ENCODE measurements at regions not wholly inside any gene's neighbourhood (a gene's known extent, or its start where the extent isn't known, plus 50 kb on each side); places are given as distances from the start of the nearest gene placed in this dataset.

GRCh38 chr11:38219636-38220035, 1621.6 kb upstream of the RAG2 start:
- CTCF ChIA-PET: no interaction called here
- no peaks in the 10 kb centered on the region for H3K36me3 Mint-ChIP-seq
- DNase-seq: no peak
- no peak overlapping the region for H3K4me3 ChIP-seq (ENCODE audit: control insufficient read depth in 1 of 2, extremely low read depth in 1 of 2, low read length in 1 of 2)
- ATAC-seq (replicated peaks in 1 of 4): no peak
- no peaks in the 10 kb centered on the region for H3K27me3 ChIP-seq (replicated peaks in 1 of 2; ENCODE audit: control insufficient read depth in 2 of 2, extremely low read depth in 1 of 2, insufficient read depth in 2 of 2, low read length in 1 of 2)
- no peaks in the 10 kb centered on the region for H3K4me1 Mint-ChIP-seq
- no peaks in the 10 kb centered on the region for H3K4me1 ChIP-seq (ENCODE audit: control insufficient read depth in 1 of 2, extremely low read depth in 1 of 2, insufficient read depth in 2 of 2, low read length in 2 of 2)
- no peaks in the 10 kb centered on the region for H3K27me3 Mint-ChIP-seq
- H3K36me3 ChIP-seq (ENCODE audit: control insufficient read depth in 2 of 2, extremely low read depth in 1 of 2, insufficient read depth in 1 of 2, low read length in 1 of 2): no peaks in the 10 kb centered on the region
- H3K27ac Mint-ChIP-seq: no peak overlapping the region
- no peak overlapping the region for H3K27ac ChIP-seq (ENCODE audit: low read length)
- POLR2A ChIA-PET: no interaction called here
- H3K9me3 ChIP-seq: no peaks in the 10 kb centered on the region
- peaks cover 10 to 30% (median 15%) of the 10 kb centered on the region in 3 donors for H3K9me3 Mint-ChIP-seq
- WGBS (ENCODE audit: insufficient coverage): 88% methylated on average over 1 of the region's 2 CpGs
- H3K4me3 Mint-ChIP-seq: no peak overlapping the region

- ChIA-PET CTCF (no interaction called here), POLR2A (no interaction called here)
- H3K36me3 Mint-ChIP-seq: no peaks in the 10 kb centered on the region
- no peak overlapping the region for H3K27ac Mint-ChIP-seq
- H3K4me3 ChIP-seq (ENCODE audit: control insufficient read depth in 1 of 2, extremely low read depth in 1 of 2, low read length in 1 of 2): no peak overlapping the region
- DNase-seq (no peak), ATAC-seq (replicated peaks in 1 of 4) (no peak)
- H3K27me3 Mint-ChIP-seq: no peaks in the 10 kb centered on the region
- no peaks in the 10 kb centered on the region for H3K36me3 ChIP-seq (ENCODE audit: control insufficient read depth in 2 of 2, extremely low read depth in 1 of 2, insufficient read depth in 1 of 2, low read length in 1 of 2)
- H3K4me1 ChIP-seq (ENCODE audit: control insufficient read depth in 1 of 2, extremely low read depth in 1 of 2, insufficient read depth in 2 of 2, low read length in 2 of 2): no peaks in the 10 kb centered on the region
- no peak overlapping the region for H3K4me3 Mint-ChIP-seq
- H3K9me3 Mint-ChIP-seq: peaks cover 3 to 10% (median 6%) of the 10 kb centered on the region in 3 donors
- H3K27me3 ChIP-seq (replicated peaks in 1 of 2; ENCODE audit: control insufficient read depth in 2 of 2, extremely low read depth in 1 of 2, insufficient read depth in 2 of 2, low read length in 1 of 2): no peaks in the 10 kb centered on the region
- H3K9me3 ChIP-seq: no peaks in the 10 kb centered on the region
- WGBS (ENCODE audit: insufficient coverage): no CpG with 5 or more reads among the region's 2 CpGs
- no peak overlapping the region for H3K27ac ChIP-seq (ENCODE audit: low read length)
- H3K4me1 Mint-ChIP-seq: no peaks in the 10 kb centered on the region
Observed at GRCh38 chr11:38208951-38209350, 1610.9 kb upstream of the RAG2 start.

GRCh38 chr11:38206663-38207062, 1608.6 kb upstream of the RAG2 start:
- POLR2A ChIA-PET: no interaction called here
- no peaks in the 10 kb centered on the region for H3K4me1 Mint-ChIP-seq

GRCh38 chr11:38191101-38191500, 1593.1 kb upstream of the RAG2 start:
- ChIA-PET POLR2A (no interaction called here), CTCF (no interaction called here)
- H3K36me3 Mint-ChIP-seq: no peaks in the 10 kb centered on the region

More at GRCh38 chr11:38206663-38207062, 1608.6 kb upstream of the RAG2 start:
- no peaks in the 10 kb centered on the region for H3K27me3 ChIP-seq (replicated peaks in 1 of 2; ENCODE audit: control insufficient read depth in 2 of 2, extremely low read depth in 1 of 2, insufficient read depth in 2 of 2, low read length in 1 of 2)
- no peak for ATAC-seq (replicated peaks in 1 of 4)
- Mint-ChIP-seq H3K9me3 (peaks cover 9 to 16% (median 14%) of the 10 kb centered on the region in 3 donors), H3K27ac (no peak overlapping the region), H3K4me3 (no peak overlapping the region), H3K36me3 (no peaks in the 10 kb centered on the region), H3K27me3 (no peaks in the 10 kb centered on the region)
- H3K36me3 ChIP-seq (ENCODE audit: control insufficient read depth in 2 of 2, extremely low read depth in 1 of 2, insufficient read depth in 1 of 2, low read length in 1 of 2): no peaks in the 10 kb centered on the region
- no peaks in the 10 kb centered on the region for H3K9me3 ChIP-seq
- CTCF ChIA-PET: no interaction called here
- H3K4me3 ChIP-seq (ENCODE audit: control insufficient read depth in 1 of 2, extremely low read depth in 1 of 2, low read length in 1 of 2): no peak overlapping the region
- no peaks in the 10 kb centered on the region for H3K4me1 ChIP-seq (ENCODE audit: control insufficient read depth in 1 of 2, extremely low read depth in 1 of 2, insufficient read depth in 2 of 2, low read length in 2 of 2)
- no peak for DNase-seq
- no peak overlapping the region for H3K27ac ChIP-seq (ENCODE audit: low read length)
- WGBS (ENCODE audit: insufficient coverage): no CpG with 5 or more reads among the region's 2 CpGs

GRCh38 chr11:38182126-38182866, 1584.3 kb upstream of the RAG2 start:
- POLR2A ChIA-PET: no interaction called here
- no peaks in the 10 kb centered on the region for H3K9me3 ChIP-seq

More at GRCh38 chr11:38191101-38191500, 1593.1 kb upstream of the RAG2 start:
- WGBS (ENCODE audit: insufficient coverage): 83% methylated on average over 1 of the region's 1 CpG
- H3K4me3 Mint-ChIP-seq: no peak overlapping the region
- no peak for DNase-seq
- H3K4me3 ChIP-seq (ENCODE audit: control insufficient read depth in 1 of 2, extremely low read depth in 1 of 2, low read length in 1 of 2): no peak overlapping the region
- H3K9me3 ChIP-seq: no peaks in the 10 kb centered on the region
- H3K27me3 Mint-ChIP-seq: no peaks in the 10 kb centered on the region
- no peaks in the 10 kb centered on the region for H3K27me3 ChIP-seq (replicated peaks in 1 of 2; ENCODE audit: control insufficient read depth in 2 of 2, extremely low read depth in 1 of 2, insufficient read depth in 2 of 2, low read length in 1 of 2)
- H3K27ac ChIP-seq (ENCODE audit: low read length): no peak overlapping the region
- H3K9me3 Mint-ChIP-seq: peaks cover 4 to 12% (median 8%) of the 10 kb centered on the region in 3 donors
- ATAC-seq (replicated peaks in 1 of 4): no peak
- H3K27ac Mint-ChIP-seq: no peak overlapping the region
- H3K4me1 ChIP-seq (ENCODE audit: control insufficient read depth in 1 of 2, extremely low read depth in 1 of 2, insufficient read depth in 2 of 2, low read length in 2 of 2): no peaks in the 10 kb centered on the region
- H3K36me3 ChIP-seq (ENCODE audit: control insufficient read depth in 2 of 2, extremely low read depth in 1 of 2, insufficient read depth in 1 of 2, low read length in 1 of 2): no peaks in the 10 kb centered on the region
- H3K4me1 Mint-ChIP-seq: no peaks in the 10 kb centered on the region

GRCh38 chr11:38176686-38177322, 1578.8 kb upstream of the RAG2 start:
- Mint-ChIP-seq H3K4me1 (no peaks in the 10 kb centered on the region), H3K9me3 (peaks cover 0 to 20% (median 10%) of the 10 kb centered on the region in 3 donors), H3K27me3 (no peaks in the 10 kb centered on the region), H3K4me3 (no peak overlapping the region), H3K36me3 (no peaks in the 10 kb centered on the region), H3K27ac (no peak overlapping the region)
- no peak overlapping the region for H3K4me3 ChIP-seq (ENCODE audit: control insufficient read depth in 1 of 2, extremely low read depth in 1 of 2, low read length in 1 of 2)
- no peaks in the 10 kb centered on the region for H3K9me3 ChIP-seq
- WGBS (ENCODE audit: insufficient coverage): 67% methylated on average over 5 of the region's 12 CpGs
- POLR2A ChIA-PET: no interaction called here
- no peak for ATAC-seq (replicated peaks in 1 of 4)
- H3K36me3 ChIP-seq (ENCODE audit: control insufficient read depth in 2 of 2, extremely low read depth in 1 of 2, insufficient read depth in 1 of 2, low read length in 1 of 2): no peaks in the 10 kb centered on the region
- H3K4me1 ChIP-seq (ENCODE audit: control insufficient read depth in 1 of 2, extremely low read depth in 1 of 2, insufficient read depth in 2 of 2, low read length in 2 of 2): no peaks in the 10 kb centered on the region
- no peak overlapping the region for H3K27ac ChIP-seq (ENCODE audit: low read length)
- H3K27me3 ChIP-seq (replicated peaks in 1 of 2; ENCODE audit: control insufficient read depth in 2 of 2, extremely low read depth in 1 of 2, insufficient read depth in 2 of 2, low read length in 1 of 2): no peaks in the 10 kb centered on the region
- DNase-seq: no peak
- CTCF ChIA-PET: no interaction called here

More at GRCh38 chr11:38182126-38182866, 1584.3 kb upstream of the RAG2 start:
- Histone ChIP-seq H3K27ac (ENCODE audit: low read length) (no peak overlapping the region), H3K27me3 (replicated peaks in 1 of 2; ENCODE audit: control insufficient read depth in 2 of 2, extremely low read depth in 1 of 2, insufficient read depth in 2 of 2, low read length in 1 of 2) (no peaks in the 10 kb centered on the region), H3K36me3 (ENCODE audit: control insufficient read depth in 2 of 2, extremely low read depth in 1 of 2, insufficient read depth in 1 of 2, low read length in 1 of 2) (no peaks in the 10 kb centered on the region), H3K4me3 (ENCODE audit: control insufficient read depth in 1 of 2, extremely low read depth in 1 of 2, low read length in 1 of 2) (no peak overlapping the region), H3K4me1 (ENCODE audit: control insufficient read depth in 1 of 2, extremely low read depth in 1 of 2, insufficient read depth in 2 of 2, low read length in 2 of 2) (no peaks in the 10 kb centered on the region)
- Mint-ChIP-seq H3K27ac (no peak overlapping the region), H3K4me1 (no peaks in the 10 kb centered on the region), H3K4me3 (no peak overlapping the region), H3K36me3 (no peaks in the 10 kb centered on the region), H3K27me3 (no peaks in the 10 kb centered on the region), H3K9me3 (peaks cover 12 to 24% (median 12%) of the 10 kb centered on the region in 3 donors)
- ATAC-seq (replicated peaks in 1 of 4): no peak
- no peak for DNase-seq
- no CpG with 5 or more reads among the region's 1 CpG for WGBS (ENCODE audit: insufficient coverage)
- CTCF ChIA-PET: no interaction called here

All from T-cell (primary cell).